Skeletal muscle tissue (tissue), 3 donors: ENCODE measurements at regions not wholly inside any gene's neighbourhood (a gene's known extent, or its start where the extent isn't known, plus 50 kb on each side); places are given as distances from the start of the nearest gene placed in this dataset.
"Not testable (repeated sequence)": the region's sequence is repeated elsewhere in the genome, so short reads cannot be mapped to it uniquely, and the experiment has no call there.

Source experiments
- H3K27ac ChIP-seq: one replicate; pipeline ENCODE4 v1.7.0; 2013; ENCODE audit warnings: mild to moderate bottlenecking, low read depth, low read length, inconsistent platforms
- H3K27me3 ChIP-seq, 3 donors: one replicate each; pipeline ENCODE4 v1.7.0; 2013; ENCODE audit warnings: low read length in 3 of 3; ENCODE audit not compliant: control insufficient read depth in 3 of 3, insufficient read depth in 3 of 3
- H3K36me3 ChIP-seq, 3 donors: one replicate each; pipeline ENCODE4 v1.7.0; 2013; ENCODE audit warnings: low read length in 3 of 3; ENCODE audit not compliant: control insufficient read depth in 3 of 3, insufficient read depth in 3 of 3
- H3K4me1 ChIP-seq, 3 donors: one replicate each; pipeline ENCODE4 v1.7.0; 2013; ENCODE audit warnings: low read length in 3 of 3, mild to moderate bottlenecking in 3 of 3; ENCODE audit not compliant: control insufficient read depth in 3 of 3, insufficient read depth in 3 of 3
- H3K4me3 ChIP-seq, 3 donors: one replicate each; pipeline ENCODE4 v1.7.0; 2013; ENCODE audit warnings: low read length in 3 of 3
- H3K9ac ChIP-seq, 3 donors: one replicate each; pipeline ENCODE4 v1.7.0; 2013; ENCODE audit warnings: low read length in 3 of 3, mild to moderate bottlenecking in 3 of 3, moderate library complexity in 2 of 3, low read depth in 1 of 3
- H3K9me3 ChIP-seq, 3 donors: one replicate each; pipeline ENCODE4 v1.7.0; 2013; ENCODE audit warnings: low read length in 3 of 3; ENCODE audit not compliant: control insufficient read depth in 3 of 3
- donor health status: Osteomylitis.

- no peaks in the 10 kb centered on the region for H3K36me3 ChIP-seq
- no peak overlapping the region for H3K9ac ChIP-seq
- H3K4me1 ChIP-seq, result no peaks in the 10 kb centered on the region
- H3K4me3 ChIP-seq, result no peak overlapping the region
- H3K27me3 ChIP-seq, result no peaks in the 10 kb centered on the region
- H3K9me3 ChIP-seq, result no peaks in the 10 kb centered on the region
- no peak overlapping the region for H3K27ac ChIP-seq
These were observed 144.9 kb downstream of the THBS2 start for GRCh38 chr6:169108753-169109152.

- no peaks in the 10 kb centered on the region for H3K4me1 ChIP-seq
- no peak overlapping the region for H3K9ac ChIP-seq
These were observed 147.5 kb downstream of the THBS2 start for GRCh38 chr6:169106176-169106575.

GRCh38 chr6:169101981-169102380 lies 151.7 kb downstream of the THBS2 start:
- Histone ChIP-seq H3K9ac (no peak overlapping the region), H3K27me3 (peaks cover 0 to 4% (median 0%) of the 10 kb centered on the region in 3 donors), H3K4me1 (no peaks in the 10 kb centered on the region), H3K27ac (no peak overlapping the region), H3K36me3 (no peaks in the 10 kb centered on the region), H3K9me3 (no peaks in the 10 kb centered on the region), H3K4me3 (no peak overlapping the region)

More at GRCh38 chr6:169106176-169106575, 147.5 kb downstream of the THBS2 start:
- no peaks in the 10 kb centered on the region for H3K27me3 ChIP-seq
- H3K36me3 ChIP-seq, result no peaks in the 10 kb centered on the region
- no peak overlapping the region for H3K27ac ChIP-seq
- H3K9me3 ChIP-seq, result no peaks in the 10 kb centered on the region
- H3K4me3 ChIP-seq, result no peak overlapping the region

- Histone ChIP-seq H3K4me1 (no peaks in the 10 kb centered on the region), H3K36me3 (no peaks in the 10 kb centered on the region), H3K27ac (no peak overlapping the region), H3K9ac (no peak overlapping the region), H3K27me3 (peaks cover 0 to 4% (median 0%) of the 10 kb centered on the region in 3 donors), H3K4me3 (no peak overlapping the region), H3K9me3 (no peaks in the 10 kb centered on the region)
These were observed 152.4 kb downstream of the THBS2 start for GRCh38 chr6:169101036-169101805.

GRCh38 chr6:169099411-169100202 lies 154.0 kb downstream of the THBS2 start:
- no peak overlapping the region for H3K27ac ChIP-seq
- no peak overlapping the region for H3K9ac ChIP-seq
- no peaks in the 10 kb centered on the region for H3K36me3 ChIP-seq
- no peaks in the 10 kb centered on the region for H3K9me3 ChIP-seq
- peaks cover 0 to 4% (median 0%) of the 10 kb centered on the region in 3 donors for H3K27me3 ChIP-seq
- H3K4me3 ChIP-seq, result no peak overlapping the region
- no peaks in the 10 kb centered on the region for H3K4me1 ChIP-seq

- H3K27me3 ChIP-seq, H3K9me3 ChIP-seq, H3K36me3 ChIP-seq, H3K4me1 ChIP-seq, H3K27ac ChIP-seq, H3K4me3 ChIP-seq, H3K9ac ChIP-seq: not testable (repeated sequence)
These were observed 155.0 kb downstream of the THBS2 start for GRCh38 chr6:169098651-169099050.

GRCh38 chr6:169098116-169098515 lies 155.5 kb downstream of the THBS2 start:
- Histone ChIP-seq H3K4me1 (no peaks in the 10 kb centered on the region), H3K36me3 (no peaks in the 10 kb centered on the region), H3K27me3 (peaks cover 0 to 4% (median 0%) of the 10 kb centered on the region in 3 donors), H3K4me3 (no peak overlapping the region), H3K9me3 (no peaks in the 10 kb centered on the region), H3K27ac (no peak overlapping the region), H3K9ac (no peak overlapping the region)

- Histone ChIP-seq H3K9ac (no peak overlapping the region), H3K9me3 (no peaks in the 10 kb centered on the region), H3K27me3 (peaks cover 0 to 4% (median 0%) of the 10 kb centered on the region in 3 donors), H3K4me1 (no peaks in the 10 kb centered on the region), H3K27ac (peak overlapping the region; percentile 20), H3K36me3 (no peaks in the 10 kb centered on the region), H3K4me3 (no peak overlapping the region)
These were observed 156.2 kb downstream of the THBS2 start for GRCh38 chr6:169097381-169097959.

- Histone ChIP-seq H3K27ac (no peak overlapping the region), H3K27me3 (peaks cover 0 to 4% (median 0%) of the 10 kb centered on the region in 3 donors), H3K9ac (no peak overlapping the region)
These were observed 157.3 kb downstream of the THBS2 start for GRCh38 chr6:169096388-169096787.

GRCh38 chr6:169095153-169095552 lies 158.5 kb downstream of the THBS2 start:
- Histone ChIP-seq H3K4me1 (no peaks in the 10 kb centered on the region), H3K36me3 (no peaks in the 10 kb centered on the region), H3K27me3 (peaks cover 0 to 4% (median 0%) of the 10 kb centered on the region in 3 donors), H3K4me3 (no peak overlapping the region), H3K27ac (no peak overlapping the region), H3K9ac (no peak overlapping the region), H3K9me3 (peaks cover 0 to 4% (median 2%) of the 10 kb centered on the region in 3 donors)

More at GRCh38 chr6:169096388-169096787, 157.3 kb downstream of the THBS2 start:
- H3K9me3 ChIP-seq, result no peaks in the 10 kb centered on the region
- no peaks in the 10 kb centered on the region for H3K4me1 ChIP-seq
- H3K36me3 ChIP-seq, result no peaks in the 10 kb centered on the region
- H3K4me3 ChIP-seq, result no peak overlapping the region
